Trophoblast cell (in vitro differentiated cells and primary cell): ENCODE measurements at regions not wholly inside any gene's neighbourhood (a gene's known extent, or its start where the extent isn't known, plus 50 kb on each side); places are given as distances from the start of the nearest gene placed in this dataset.
A peak's percentile ranks its signal among the peaks of the same experiment; 100 is the strongest.

Experiments
- DNase-seq, 2 donors: peaks; one replicate each; pipeline ENCODE4 v3.0.0-alpha.2; 2016
- H2AFZ ChIP-seq: 2 replicates; pipeline ENCODE4 v1.6.1; 2013; ENCODE audit warnings: low read length, moderate library complexity, mild to moderate bottlenecking; ENCODE audit not compliant: insufficient read depth, poor library complexity
- H2AK5ac ChIP-seq: 2 replicates; pipeline ENCODE4 v1.6.1; 2013; ENCODE audit warnings: mild to moderate bottlenecking, low read length
- H2BK120ac ChIP-seq: 2 replicates; pipeline ENCODE4 v1.6.1; 2013; ENCODE audit warnings: low read length, mild to moderate bottlenecking, moderate library complexity; ENCODE audit not compliant: insufficient read depth, poor library complexity
- H2BK12ac ChIP-seq: 2 replicates; pipeline ENCODE4 v1.6.1; 2013; ENCODE audit warnings: mild to moderate bottlenecking, low read length, moderate library complexity
- H2BK5ac ChIP-seq: 2 replicates; pipeline ENCODE4 v1.6.1; 2013; ENCODE audit warnings: low read length, low read depth, moderate library complexity, mild to moderate bottlenecking; ENCODE audit not compliant: poor library complexity
- H3K14ac ChIP-seq: 2 replicates; pipeline ENCODE4 v1.6.1; 2013; ENCODE audit warnings: mild to moderate bottlenecking, low read length
- H3K18ac ChIP-seq: 2 replicates; pipeline ENCODE4 v1.6.1; 2013; ENCODE audit warnings: mild to moderate bottlenecking, low read length
- H3K23ac ChIP-seq: 2 replicates; pipeline ENCODE4 v1.6.1; 2013; ENCODE audit warnings: low read length
- H3K27ac ChIP-seq: 2 replicates; pipeline ENCODE4 v1.5.1; 2013; ENCODE audit warnings: low read depth, mild to moderate bottlenecking, inconsistent platforms, low read length, moderate library complexity
- H3K27me3 ChIP-seq: 2 replicates; pipeline ENCODE4 v1.6.1; 2013; ENCODE audit warnings: inconsistent platforms, mild to moderate bottlenecking, low read length, moderate library complexity; ENCODE audit not compliant: insufficient read depth
- H3K36me3 ChIP-seq, 2 experiments: 1 replicate in 1 of 2; 2 replicates in 1 of 2; pipeline ENCODE4 v1.6.1; 2013; ENCODE audit warnings: low read length in 2 of 2, mild to moderate bottlenecking in 2 of 2, moderate library complexity in 1 of 2; ENCODE audit not compliant: insufficient read depth in 2 of 2, control insufficient read depth in 1 of 2
- H3K4ac ChIP-seq: 2 replicates; pipeline ENCODE4 v1.6.1; 2013; ENCODE audit warnings: low read depth, mild to moderate bottlenecking, low read length, moderate library complexity
- H3K4me1 ChIP-seq, 2 experiments: 1 replicate in 1 of 2; 2 replicates in 1 of 2; pipeline ENCODE4 v1.6.1; 2013; ENCODE audit warnings: low read length in 2 of 2, mild to moderate bottlenecking in 2 of 2, moderate library complexity in 1 of 2; ENCODE audit not compliant: insufficient read depth in 2 of 2, control insufficient read depth in 1 of 2
- H3K4me2 ChIP-seq: 2 replicates; pipeline ENCODE4 v1.6.1; 2013; ENCODE audit warnings: inconsistent platforms, mild to moderate bottlenecking, low read length, moderate library complexity
- H3K4me3 ChIP-seq: 2 replicates; pipeline ENCODE4 v1.5.1; 2013; ENCODE audit warnings: mild to moderate bottlenecking, low read depth, low read length, inconsistent platforms
- H3K79me1 ChIP-seq: one replicate; pipeline ENCODE4 v1.6.1; 2013; ENCODE audit warnings: low read length
- H3K79me2 ChIP-seq: 2 replicates; pipeline ENCODE4 v1.6.1; 2013; ENCODE audit warnings: low read length, mild to moderate bottlenecking; ENCODE audit not compliant: control insufficient read depth, insufficient read depth, poor library complexity
- H3K9ac ChIP-seq: 2 replicates; pipeline ENCODE4 v1.6.1; 2013; ENCODE audit warnings: mild to moderate bottlenecking, low read length
- H3K9me3 ChIP-seq: 2 replicates; pipeline ENCODE4 v1.6.1; 2013; ENCODE audit warnings: low read depth, mild to moderate bottlenecking, control low read depth, inconsistent platforms, low read length; ENCODE audit not compliant: insufficient read depth
- H4K12ac ChIP-seq: 2 replicates; pipeline ENCODE4 v1.6.1; 2013; ENCODE audit warnings: low read depth, mild to moderate bottlenecking, low read length, moderate library complexity
- H4K8ac ChIP-seq: 2 replicates; pipeline ENCODE4 v1.6.1; 2013; ENCODE audit warnings: low read depth, mild to moderate bottlenecking, low read length, moderate library complexity
- H4K91ac ChIP-seq: one replicate; pipeline ENCODE4 v1.6.1; 2013; ENCODE audit warnings: low read depth, mild to moderate bottlenecking, low read length, moderate library complexity
- WGBS: extraction: QIAGEN DNeasy Blood & Tissue Kit; methylation state at CpG from one replicate; pipeline ENCODE4 v1.1.7; 2013; ENCODE audit warnings: missing lambda C conversion rate; ENCODE audit not compliant: insufficient read length, insufficient coverage; ENCODE audit errors: extremely low coverage; 5-methylcytosine and 5-hydroxymethylcytosine counted together

DNA sequence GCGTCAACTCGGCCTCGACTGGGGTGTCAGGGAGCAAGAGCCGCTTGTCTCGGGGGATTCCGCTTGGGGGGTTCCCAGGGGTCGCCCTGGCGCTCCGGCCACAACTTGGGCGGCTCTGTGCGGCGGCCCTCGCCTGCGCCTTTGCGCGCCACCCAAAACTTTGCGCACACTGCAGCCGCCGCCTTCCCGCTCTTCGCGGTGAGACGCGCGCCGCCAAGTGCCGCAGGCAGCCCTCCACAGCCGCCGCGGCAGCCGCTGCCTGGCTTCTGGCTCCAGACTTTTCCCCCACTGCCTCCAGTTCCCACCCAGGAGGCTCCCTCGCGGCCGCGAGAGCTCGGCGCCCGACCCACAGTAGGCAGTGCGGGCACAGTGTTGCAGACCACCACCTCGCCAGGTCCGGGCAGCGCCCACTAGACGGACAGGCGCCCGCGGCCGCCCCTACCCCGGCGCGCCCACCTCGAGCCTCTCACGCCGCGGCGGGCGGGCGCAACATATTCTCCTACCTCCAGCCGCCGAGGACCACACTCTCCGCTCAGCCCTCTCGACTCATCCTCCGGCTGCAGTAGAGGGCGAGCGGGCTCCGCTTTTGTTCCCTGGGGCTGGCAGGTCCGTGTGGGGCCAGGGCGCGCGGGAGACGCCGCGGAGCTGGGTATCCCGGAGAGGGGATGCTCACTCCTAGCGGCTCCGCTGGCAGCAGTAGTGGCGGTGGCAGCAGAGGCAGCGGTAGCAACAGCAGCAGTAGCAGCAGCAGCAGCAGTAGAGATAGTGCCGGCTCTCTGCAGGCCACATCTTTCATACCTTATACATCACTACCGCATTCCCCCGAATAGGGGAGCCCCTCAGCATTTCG is 296.6 kb downstream of the OMA1 start:
- Histone ChIP-seq H3K27ac (no peak overlapping the region), H2AK5ac (no peak overlapping the region), H3K14ac (no peak overlapping the region), H3K4me2 (peak overlapping the region; percentile 76), H2BK120ac (no peak overlapping the region), H3K9me3 (no peaks in the 10 kb centered on the region), H4K8ac (no peak overlapping the region), H3K79me1 (no peaks in the 10 kb centered on the region), H3K23ac (no peak overlapping the region), H3K9ac (no peak overlapping the region), H4K12ac (no peak overlapping the region), H2AFZ (peak overlapping the region; percentile 11), H2BK12ac (no peak overlapping the region), H3K18ac (no peak overlapping the region), H3K4ac (no peak overlapping the region), H3K4me3 (peak overlapping the region; percentile 66), H3K79me2 (no peaks in the 10 kb centered on the region), H4K91ac (no peak overlapping the region), H3K4me1 (peaks cover 8 to 10% of the 10 kb centered on the region in 2 experiments), H3K27me3 (peaks cover 14% of the 10 kb centered on the region), H2BK5ac (no peak overlapping the region), H3K36me3 (no peaks in the 10 kb centered on the region)
- no peak for DNase-seq
- no CpG with 5 or more reads among the region's 81 CpGs for WGBS

- Histone ChIP-seq H3K14ac (no peak overlapping the region), H3K4me1 (peaks cover 8 to 10% of the 10 kb centered on the region in 2 experiments), H3K4me3 (no peak overlapping the region), H3K4ac (no peak overlapping the region), H3K9ac (no peak overlapping the region), H3K4me2 (peak overlapping the region; percentile 76), H2AFZ (no peak overlapping the region), H2AK5ac (no peak overlapping the region), H3K23ac (no peak overlapping the region), H3K18ac (no peak overlapping the region), H3K27me3 (peaks cover 14% of the 10 kb centered on the region), H3K79me1 (no peaks in the 10 kb centered on the region), H4K91ac (no peak overlapping the region), H4K12ac (no peak overlapping the region), H2BK12ac (no peak overlapping the region), H2BK5ac (no peak overlapping the region), H3K79me2 (no peaks in the 10 kb centered on the region), H3K9me3 (no peaks in the 10 kb centered on the region), H2BK120ac (no peak overlapping the region), H3K36me3 (no peaks in the 10 kb centered on the region), H3K27ac (no peak overlapping the region), H4K8ac (no peak overlapping the region)
- no peak for DNase-seq
- no CpG with 5 or more reads among the region's 14 CpGs for WGBS
Observed at GRCh38 chr1:58249388-58249736, 297.2 kb downstream of the OMA1 start.

DNA sequence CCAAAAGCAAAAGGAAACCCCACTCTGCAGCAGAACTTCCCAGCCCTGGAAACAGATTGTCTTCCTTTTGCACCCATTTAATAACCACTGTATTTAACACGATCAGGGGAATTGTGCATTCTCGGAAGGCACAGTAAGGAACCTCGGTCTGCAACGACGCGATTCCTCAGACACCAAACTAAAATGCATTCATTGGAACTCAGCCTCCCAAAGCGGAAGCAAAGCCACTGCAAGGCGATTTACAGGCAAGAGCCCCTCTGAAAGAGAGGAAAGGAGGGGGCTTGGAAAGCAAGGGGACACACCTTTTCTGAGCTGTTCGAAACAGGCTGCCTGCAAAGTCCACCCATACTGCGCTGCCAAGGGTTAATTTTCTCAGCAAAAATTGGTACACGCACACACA is 297.7 kb downstream of the OMA1 start:
- Histone ChIP-seq H4K12ac (no peak overlapping the region), H3K79me2 (no peaks in the 10 kb centered on the region), H3K4me2 (no peak overlapping the region), H3K9ac (no peak overlapping the region), H3K4me3 (no peak overlapping the region), H4K8ac (no peak overlapping the region), H4K91ac (no peak overlapping the region), H2AFZ (no peak overlapping the region), H3K18ac (no peak overlapping the region), H2BK120ac (no peak overlapping the region), H3K9me3 (no peaks in the 10 kb centered on the region), H3K27me3 (peaks cover 14% of the 10 kb centered on the region), H3K14ac (no peak overlapping the region), H3K27ac (no peak overlapping the region), H3K36me3 (no peaks in the 10 kb centered on the region), H2AK5ac (no peak overlapping the region), H3K4ac (no peak overlapping the region), H3K79me1 (no peaks in the 10 kb centered on the region), H3K4me1 (peaks cover 8 to 10% of the 10 kb centered on the region in 2 experiments), H2BK5ac (no peak overlapping the region), H3K23ac (no peak overlapping the region), H2BK12ac (no peak overlapping the region)
- no peak for DNase-seq
- whole genome bisulfite sequencing = no CpG with 5 or more reads among the region's 11 CpGs

GRCh38 chr1:58248072-58248471 is 298.5 kb downstream of the OMA1 start:
- Histone ChIP-seq H3K18ac (no peak overlapping the region), H3K79me2 (no peaks in the 10 kb centered on the region), H2BK12ac (no peak overlapping the region), H2BK5ac (no peak overlapping the region), H3K9ac (no peak overlapping the region), H4K12ac (no peak overlapping the region), H3K9me3 (no peaks in the 10 kb centered on the region), H3K4me1 (peaks cover 8 to 10% of the 10 kb centered on the region in 2 experiments), H3K14ac (no peak overlapping the region), H2BK120ac (no peak overlapping the region), H2AK5ac (no peak overlapping the region), H4K8ac (no peak overlapping the region), H3K4me2 (no peak overlapping the region), H4K91ac (no peak overlapping the region), H3K4me3 (no peak overlapping the region), H3K79me1 (no peaks in the 10 kb centered on the region), H3K36me3 (no peaks in the 10 kb centered on the region), H2AFZ (no peak overlapping the region), H3K27me3 (peaks cover 14% of the 10 kb centered on the region), H3K27ac (no peak overlapping the region), H3K23ac (no peak overlapping the region), H3K4ac (no peak overlapping the region)
- no peak for DNase-seq
- WGBS = no CpG with 5 or more reads among the region's 5 CpGs
